ENCODE measurements at regions not wholly inside any gene's neighbourhood (a gene's known extent, or its start where the extent isn't known, plus 50 kb on each side); places are given as distances from the start of the nearest gene placed in this dataset.

DNA sequence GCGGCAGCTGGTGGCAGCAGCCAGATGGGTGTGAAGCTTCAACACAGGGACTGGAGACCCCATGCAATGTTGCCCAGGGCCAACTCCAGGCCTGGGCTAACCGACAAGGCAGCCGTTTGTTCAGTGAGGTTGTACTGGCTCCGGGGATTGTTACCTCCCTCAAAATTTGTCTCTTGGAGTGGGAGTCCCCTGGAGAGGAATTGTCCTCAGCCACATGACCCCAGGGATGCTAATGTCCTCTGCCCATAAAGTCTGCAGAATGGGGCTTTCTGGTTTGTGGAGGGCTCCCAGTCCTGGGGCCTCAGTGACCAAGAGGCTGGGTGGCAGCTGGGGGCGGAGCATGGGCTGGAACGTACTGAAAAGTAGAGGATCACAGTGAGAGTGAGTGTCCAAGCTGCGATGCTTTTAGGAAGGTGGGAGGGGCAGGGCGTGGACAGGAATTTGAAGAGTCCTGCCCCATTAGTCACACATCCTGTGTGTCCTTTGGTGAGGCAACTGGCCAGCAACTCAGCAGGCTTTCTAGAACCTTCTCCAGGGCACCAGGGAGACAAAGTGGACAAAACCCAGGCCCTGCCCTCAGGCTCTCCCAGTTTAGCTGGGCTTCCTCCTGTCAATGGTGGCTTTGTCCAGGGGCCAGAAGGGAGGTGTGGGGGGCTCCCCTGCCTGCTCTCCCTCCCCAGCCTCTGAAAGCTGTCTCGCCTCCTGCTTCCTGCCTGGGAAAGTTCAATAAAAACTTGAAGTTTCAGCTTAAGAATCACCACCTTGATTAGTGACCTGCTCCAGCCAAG is 114.0 kb downstream of the NSG2 start:
- no peak for DNase-seq

GRCh38 chr5:174165406-174165805 is 119.9 kb downstream of the NSG2 start:
- no peak for DNase-seq

GRCh38 chr5:174166231-174167079 is 120.9 kb downstream of the NSG2 start:
- DNase-seq = no peak

DNA sequence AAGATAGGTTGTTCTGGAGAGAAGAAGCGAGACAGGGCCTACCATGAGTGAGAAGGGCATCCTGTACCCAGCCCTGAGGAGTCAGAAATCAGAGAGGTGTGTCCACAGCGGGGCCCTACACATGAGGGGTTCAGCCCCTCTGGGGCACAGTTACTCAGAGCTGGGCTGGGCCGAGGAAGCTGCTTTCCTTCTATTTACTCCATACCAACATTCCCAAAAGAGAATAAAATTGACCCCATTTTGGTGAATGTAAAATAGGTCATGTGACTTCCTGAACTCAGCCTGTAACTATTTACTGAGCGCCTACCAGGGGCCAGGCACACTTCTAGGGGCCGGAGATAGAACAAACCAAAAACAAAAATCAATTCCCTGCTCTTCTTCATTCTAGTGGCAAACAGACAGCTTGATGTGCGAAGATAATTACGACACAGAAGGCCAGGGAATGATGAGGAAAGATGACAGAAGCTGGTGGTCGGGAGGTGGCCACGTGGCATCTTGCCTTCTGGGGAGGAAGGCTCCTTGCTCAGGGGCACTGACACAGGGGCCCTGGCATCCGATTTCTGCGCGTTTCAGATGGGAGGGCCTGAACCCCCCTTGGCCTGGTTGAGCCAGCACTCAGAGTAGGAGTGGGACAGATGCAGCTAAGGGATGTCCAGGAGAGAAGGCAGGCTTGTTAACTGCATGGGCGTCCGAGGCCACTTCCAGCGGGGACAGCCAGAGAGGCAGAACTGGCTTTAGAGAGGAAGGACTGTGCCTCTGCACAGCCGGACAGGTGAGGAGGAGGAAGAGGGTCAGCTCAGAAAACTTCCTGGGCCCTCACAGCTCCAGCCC is 121.8 kb downstream of the NSG2 start:
- DNase-seq = no peak

DNA sequence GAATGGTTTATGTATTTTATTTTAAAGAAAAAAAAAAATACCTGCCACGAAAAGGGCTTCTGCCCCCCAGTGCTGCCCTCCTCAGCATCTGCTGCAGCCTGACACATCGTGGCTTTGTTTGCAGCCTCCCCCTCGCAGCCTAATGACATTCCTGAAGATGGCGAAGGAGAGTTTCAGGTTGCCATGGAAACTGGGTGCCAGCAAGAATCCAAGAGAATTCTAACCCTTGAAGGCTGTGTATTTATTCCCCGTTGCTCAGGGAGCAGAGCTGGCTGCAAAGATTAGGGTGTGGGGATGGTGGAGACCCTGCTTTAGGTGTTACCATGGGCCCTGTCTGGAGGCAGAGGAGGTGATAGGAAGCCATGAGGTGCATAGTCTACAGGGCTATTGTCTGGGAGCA is 126.6 kb downstream of the NSG2 start:
- no peak for DNase-seq

GRCh38 chr5:174172566-174172965 is 127.1 kb downstream of the NSG2 start:
- DNase-seq = no peak

DNA sequence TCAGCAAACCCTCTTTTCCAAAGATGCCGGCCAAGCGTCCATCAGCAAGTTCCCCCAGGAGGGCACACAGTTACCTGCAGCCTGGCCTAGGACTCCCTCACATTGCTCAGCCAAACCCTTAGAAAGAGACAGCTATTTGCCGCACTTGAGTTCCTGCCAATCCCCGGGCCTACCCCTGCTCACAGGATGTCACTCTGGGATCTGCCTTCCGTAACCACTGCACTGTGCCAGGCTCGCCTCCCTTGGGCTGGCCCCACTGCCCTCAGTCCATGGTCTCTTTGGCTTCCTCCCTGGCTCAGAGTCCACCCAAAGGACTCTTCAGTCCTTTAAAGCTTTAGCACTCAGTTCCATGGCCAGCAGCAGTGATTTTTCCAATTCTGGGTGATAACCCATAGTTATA is 128.3 kb downstream of the NSG2 start:
- DNase-seq = no peak

- no peak for DNase-seq
Observed at GRCh38 chr5:174175716-174176268, 130.3 kb downstream of the NSG2 start.

GRCh38 chr5:174176511-174176910 is 131.0 kb downstream of the NSG2 start:
- DNase-seq = no peak

DNA sequence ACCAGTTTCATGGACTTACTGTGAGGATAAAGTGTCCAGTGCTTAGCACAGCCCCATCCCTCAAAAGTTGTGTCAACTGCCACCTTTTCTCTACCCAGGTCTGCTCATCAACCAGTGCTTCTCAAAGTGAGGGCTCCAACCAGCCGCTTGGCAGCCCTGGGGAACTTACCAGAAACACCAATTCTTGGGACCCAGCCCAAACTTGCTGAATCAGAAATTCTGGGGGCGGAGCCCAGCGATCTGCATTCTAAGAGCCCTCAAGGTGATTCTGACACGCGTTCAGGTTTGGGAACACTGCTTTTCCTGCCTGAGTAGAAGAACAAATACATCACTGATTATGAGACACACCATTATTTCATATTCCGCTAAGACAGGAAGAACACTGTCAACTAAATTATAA is 132.0 kb downstream of the NSG2 start:
- DNase-seq = no peak

- no peak for DNase-seq
Observed at GRCh38 chr5:174177976-174178605, 132.6 kb downstream of the NSG2 start.

- no peak for DNase-seq
Observed at GRCh38 chr5:174180639-174181038, 135.1 kb downstream of the NSG2 start.

DNA sequence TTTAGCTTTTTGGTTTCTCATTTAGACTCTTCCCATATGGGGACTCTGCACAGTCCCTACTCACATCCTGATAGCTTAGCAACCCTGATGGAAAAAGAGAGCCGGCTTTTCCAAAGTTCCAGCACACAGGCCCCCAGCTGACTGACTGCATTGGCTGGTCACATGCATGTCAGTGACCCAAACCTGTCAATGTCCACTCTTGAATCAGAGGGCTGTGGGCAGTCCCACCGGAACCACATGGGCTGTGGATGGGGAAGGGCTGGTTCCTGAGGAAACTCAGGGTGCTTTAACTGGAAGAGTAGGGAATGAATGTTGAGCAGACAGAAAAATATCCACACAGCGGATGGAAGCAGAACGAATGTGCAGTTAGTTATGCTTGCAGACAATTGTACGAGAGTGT is 136.6 kb downstream of the NSG2 start:
- DNase-seq = no peak

GRCh38 chr5:174183701-174184100 is 138.2 kb downstream of the NSG2 start:
- DNase-seq = no peak

DNA sequence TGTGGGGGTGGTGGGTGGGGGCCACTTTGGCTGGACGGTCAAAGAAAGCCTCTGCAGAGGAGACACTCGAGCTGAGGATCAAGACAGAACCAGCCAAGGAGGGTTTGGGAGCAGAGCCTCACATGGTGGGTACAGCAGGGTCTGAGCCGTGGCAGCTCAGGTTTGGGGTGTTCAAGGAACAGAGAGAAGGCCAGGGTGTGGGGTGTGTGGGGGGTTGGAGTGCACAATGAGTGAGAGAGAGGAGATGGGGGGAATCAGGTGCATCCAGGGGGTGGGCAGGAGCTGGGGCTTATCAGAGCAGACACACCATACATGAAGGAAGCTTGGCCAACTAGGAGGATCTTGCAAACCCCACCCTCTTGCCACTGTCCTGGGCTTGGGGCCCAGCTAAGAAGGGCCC is 140.0 kb downstream of the NSG2 start:
- DNase-seq = no peak

DNA sequence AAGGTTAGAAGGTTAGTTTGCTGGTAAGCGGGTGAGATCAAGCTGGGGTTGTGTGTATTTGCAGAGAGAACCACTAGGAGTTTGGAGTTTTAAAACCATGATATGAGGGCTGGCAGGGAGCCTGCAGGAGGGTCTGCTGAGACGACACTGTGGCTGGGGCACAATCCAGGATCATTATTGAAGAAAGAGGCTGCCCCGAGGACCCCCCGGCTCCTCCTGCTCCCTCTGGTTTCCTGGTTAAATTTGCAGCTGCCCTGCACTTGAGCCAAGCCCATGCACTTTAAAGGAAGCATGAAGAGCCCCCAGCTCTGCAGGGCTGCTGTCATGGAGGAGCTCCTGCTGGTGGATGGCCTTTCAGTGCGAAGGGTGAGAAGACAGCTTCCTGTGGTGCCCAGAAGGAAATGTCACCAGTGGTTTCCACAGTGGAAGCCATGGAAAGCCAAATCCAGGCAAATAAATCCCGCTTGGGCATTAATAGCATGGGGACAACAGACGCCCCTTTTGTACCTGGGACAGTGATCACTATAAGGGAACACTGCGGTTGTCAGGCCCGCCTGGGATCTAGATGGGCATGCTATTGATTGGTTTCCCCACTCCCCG is 140.7 kb downstream of the NSG2 start:
- DNase-seq = no peak

DNA sequence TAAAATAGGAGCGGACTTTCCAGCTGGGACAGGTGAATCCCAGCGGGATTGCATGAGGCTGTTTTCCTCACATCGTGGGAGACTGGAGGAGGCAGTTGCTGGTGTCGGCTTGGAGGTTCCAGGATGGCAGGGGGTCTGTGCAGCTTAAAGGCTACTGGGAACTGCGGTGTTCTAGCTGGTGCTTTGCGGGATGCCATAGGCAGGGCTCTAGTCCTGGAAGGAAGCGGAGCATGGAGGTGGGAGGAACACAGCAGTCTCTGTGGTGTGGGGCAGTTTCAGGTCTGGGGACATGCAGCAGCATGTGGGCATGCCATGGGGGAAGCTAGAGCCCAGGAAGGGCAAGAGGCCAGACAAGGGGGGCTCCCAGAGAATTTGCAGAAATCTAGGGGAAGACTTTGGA is 141.5 kb downstream of the NSG2 start:
- no peak for DNase-seq

- no peak for DNase-seq
Observed at GRCh38 chr5:174187481-174187880, 142.0 kb downstream of the NSG2 start.

DNA sequence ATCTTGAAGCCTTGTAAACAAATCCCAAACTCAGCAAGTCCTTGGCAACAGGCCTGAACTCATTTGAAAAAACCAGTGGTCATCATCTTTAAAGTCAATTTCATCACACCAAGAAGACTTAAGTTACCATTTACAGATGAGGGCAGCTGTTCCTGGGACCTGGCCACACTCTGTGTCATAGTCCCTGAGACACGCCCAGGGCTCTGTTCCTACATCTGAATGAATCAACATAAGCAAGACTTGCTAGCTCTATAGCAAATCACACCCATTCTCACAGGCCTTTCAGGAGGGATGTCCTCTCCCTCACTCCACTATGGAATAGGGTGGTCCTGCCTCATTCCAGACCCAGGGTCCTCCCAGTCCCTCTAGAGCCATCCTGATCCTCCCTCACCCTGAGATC is 142.8 kb downstream of the NSG2 start:
- DNase-seq = no peak

GRCh38 chr5:174189654-174190541 is 144.4 kb downstream of the NSG2 start:
- no peak for DNase-seq

DNA sequence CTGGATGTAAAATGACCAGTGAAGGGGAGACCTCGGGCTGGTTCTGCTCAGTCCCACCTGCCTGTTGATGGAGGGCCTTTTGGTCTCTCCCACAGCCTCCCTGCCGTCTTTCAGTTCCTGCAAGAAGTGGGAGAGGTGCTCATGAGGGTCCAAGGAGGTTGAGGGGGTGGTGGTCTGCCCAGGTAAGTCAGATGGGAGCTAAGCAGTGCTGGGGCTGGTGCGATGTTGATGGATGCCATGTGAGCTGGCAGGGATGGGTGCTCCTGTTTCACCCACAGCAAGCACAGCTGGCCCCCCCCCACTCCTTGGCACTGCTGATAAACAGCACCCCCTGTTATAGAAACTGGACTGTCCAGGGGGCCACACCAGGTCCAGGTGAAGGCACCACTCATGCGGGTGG is 145.6 kb downstream of the NSG2 start:
- no peak for DNase-seq

All from activated effector memory CD4-positive, alpha-beta T cell treated with Interleukin-2 at 50 U/mL for 16 hours (primary cell).